ENCODE measurements at regions not wholly inside any gene's neighbourhood (a gene's known extent, or its start where the extent isn't known, plus 50 kb on each side); places are given as distances from the start of the nearest gene placed in this dataset.

DNA sequence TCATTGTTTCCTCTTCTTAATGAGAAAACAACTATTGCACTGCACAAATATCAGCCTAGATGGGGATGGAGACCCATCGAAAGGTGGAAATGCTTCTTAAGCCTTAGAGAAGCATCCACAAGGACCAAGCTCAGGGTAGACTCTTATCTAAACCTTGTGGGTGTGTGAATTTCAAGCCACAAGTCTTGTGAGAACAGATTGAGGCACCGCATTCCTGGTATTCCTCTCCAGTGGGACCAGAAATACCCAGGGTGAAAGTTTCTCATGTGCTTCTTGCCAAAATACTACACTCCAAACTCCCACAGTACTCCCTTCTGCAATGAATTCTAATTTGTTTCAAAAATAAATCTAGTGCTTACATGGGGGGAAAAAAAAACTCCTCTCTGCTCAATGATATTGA lies 375.6 kb downstream of the PDGFC start:
- DNase-seq (ENCODE audit: low read depth in 2 of 2): no peak

DNA sequence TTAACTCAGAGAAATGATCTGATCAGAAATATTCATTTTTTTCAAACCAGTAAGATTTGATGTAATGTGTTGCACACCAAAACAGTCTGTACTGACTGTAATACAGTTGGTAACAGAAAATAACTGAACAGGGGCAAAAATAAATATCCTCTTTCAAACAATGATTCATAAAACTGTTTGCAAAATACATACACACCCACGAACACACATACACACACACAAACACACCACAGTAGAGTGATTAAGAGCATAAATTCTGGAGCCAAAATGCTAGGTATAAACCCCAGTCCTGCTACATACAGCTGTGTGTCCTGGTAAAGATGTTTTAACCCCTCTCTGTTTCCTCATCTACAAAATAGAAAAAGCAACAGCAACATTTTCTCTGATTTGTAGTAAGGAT lies 376.6 kb downstream of the PDGFC start:
- DNase-seq (ENCODE audit: low read depth in 2 of 2): no peak

DNA sequence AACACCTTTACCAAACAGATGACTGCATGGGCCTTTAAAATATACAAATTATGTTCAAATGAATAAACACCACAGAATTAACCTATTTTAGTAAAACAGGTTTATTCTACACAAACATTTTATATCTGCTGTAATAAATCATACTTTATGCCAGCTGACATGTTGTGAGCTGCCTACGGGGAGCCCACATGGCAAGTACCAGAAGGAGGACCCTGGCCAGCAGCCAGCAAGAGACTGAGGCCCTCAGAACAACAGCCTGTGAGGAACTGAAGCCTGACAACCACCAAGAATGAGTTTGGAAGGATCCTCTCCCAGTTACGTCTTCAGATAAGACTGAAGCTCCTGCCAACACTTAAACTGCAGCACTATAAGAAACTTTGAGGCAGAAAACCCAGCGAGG lies 377.0 kb downstream of the PDGFC start:
- peak in 1 of 2 donors; percentile 21 for DNase-seq (ENCODE audit: low read depth in 2 of 2)

DNA sequence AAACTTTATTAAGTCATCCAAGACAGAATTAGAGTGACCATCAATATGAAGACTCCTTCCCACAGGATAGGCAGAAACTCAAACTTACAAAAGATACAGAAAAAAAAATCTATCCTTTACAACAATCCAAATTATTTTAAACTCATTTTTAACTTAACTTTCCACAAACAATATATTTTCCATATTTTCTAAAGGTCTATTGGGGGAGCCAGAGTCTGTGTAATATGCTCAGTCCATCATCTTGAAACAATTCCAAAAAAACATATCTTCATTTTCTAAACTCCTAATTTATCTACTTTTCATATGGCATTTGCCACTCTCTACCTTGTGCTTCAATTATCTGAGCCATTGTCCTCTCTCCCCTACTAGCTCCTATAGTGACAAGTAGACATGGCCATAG lies 378.1 kb downstream of the PDGFC start:
- peak; percentile 10 to 37 for DNase-seq (ENCODE audit: low read depth in 2 of 2)

DNA sequence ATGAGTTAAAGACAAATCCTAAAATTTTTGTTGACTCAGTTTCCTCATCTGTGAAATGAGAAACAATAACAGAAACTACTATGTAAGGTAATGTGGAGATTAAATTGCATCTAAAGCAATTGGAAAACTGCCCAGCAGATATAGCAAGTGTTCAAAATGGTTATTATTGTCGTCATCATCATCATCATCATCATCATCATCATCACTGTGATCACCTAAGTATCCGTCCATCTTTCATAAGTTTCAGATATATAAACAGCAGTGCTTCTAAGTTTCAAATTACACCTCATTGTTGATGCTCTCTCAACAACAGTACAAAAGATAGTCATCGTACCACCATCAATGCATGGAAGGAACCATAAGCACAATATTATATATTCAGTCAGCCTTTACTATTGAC lies 379.9 kb downstream of the PDGFC start:
- DNase-seq (ENCODE audit: low read depth in 2 of 2): no peak

DNA sequence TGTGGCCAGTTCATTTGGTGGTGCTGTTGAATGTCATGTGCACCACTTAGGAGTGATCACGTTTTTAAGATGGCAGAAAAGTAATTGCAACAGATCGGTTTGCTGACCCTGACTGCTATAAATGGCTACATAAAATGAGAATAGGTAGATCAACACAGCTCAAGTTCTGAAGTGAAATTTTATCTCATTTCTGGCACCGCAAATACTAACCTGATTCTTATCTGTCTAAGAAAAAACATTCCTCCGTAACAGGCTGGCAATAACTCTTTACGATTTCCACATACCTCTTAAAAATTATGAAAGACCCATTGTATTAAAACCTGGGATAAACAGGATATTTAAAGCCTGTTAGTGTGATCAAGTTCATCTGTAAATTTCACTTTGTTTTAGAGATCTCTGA lies 387.5 kb downstream of the PDGFC start:
- no peak for DNase-seq (ENCODE audit: low read depth in 2 of 2)

DNA sequence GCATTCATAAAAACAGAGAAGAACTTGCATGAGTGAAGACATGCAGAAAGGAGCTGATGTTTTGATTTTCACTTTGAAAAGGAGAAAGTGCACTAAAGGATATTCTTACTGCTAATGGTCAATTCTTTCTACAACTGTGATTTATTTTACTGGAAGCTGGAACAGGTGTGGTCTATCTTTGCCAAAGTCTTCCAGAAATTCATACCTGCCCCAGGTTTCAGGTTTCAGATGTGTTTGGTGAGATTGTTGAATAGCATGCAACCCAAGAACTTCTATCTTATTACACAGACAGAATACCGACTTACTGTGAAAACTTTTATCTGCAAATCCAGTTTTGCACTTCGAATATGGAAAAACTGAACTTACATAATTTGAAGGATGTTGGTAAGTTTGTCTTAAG lies 388.3 kb downstream of the PDGFC start:
- no peak for DNase-seq (ENCODE audit: low read depth in 2 of 2)

DNA sequence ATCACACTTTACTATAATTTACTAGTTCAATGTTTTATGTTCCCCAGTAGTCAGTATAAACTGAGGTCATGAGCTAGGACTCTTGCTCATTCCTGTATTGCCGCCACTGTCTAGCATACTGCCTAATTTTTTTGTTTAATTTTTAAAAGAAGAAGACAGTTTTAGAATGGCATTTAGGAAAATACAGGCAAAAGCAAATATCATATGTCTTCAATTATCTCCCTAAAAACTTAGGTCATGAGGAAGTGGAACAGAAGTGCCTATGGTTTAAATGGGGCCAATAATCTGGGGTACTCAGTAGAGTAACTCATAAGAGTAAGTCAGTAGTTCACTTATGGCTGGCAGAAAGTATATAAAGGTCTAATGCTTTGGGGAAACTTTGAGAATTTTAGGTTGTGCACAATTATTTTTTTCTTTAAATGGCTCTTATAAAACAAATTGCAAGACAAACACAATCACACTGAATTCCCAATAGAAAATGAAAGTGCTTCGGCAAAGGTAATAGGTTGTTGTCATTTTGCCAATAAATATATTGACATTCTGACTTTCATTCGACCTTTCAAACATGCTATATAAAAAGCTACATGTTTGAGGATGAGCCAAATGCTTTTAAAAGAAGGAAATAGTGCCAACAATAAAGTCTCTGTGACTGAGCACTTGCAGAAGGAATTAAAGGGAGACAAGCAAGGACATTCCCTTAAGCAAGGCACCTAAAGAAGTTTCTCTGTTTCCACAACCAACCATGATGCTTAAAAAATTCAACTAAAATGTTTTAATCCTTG lies 390.1 kb downstream of the PDGFC start:
- peak in 1 of 2 donors; percentile 27 for DNase-seq (ENCODE audit: low read depth in 2 of 2)

DNA sequence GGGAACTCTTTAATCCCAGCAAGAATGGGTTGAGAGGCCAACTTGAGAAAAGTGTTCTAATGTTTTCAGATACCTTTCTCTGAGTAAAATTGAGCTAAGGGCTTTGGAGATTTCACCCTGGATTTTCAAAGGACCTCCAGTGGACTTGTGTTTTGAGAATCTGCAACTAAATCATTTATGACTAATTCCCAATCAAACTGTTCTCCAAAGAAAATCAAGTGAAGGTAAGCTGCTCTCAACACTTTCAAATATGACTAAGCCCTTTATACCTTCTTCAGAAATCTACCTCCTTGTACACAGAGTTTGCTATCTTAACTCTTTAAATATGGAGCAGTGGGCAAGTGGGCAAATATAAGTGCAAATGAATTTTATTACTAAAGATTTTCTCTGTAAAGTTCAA lies 392.9 kb downstream of the PDGFC start:
- DNase-seq (ENCODE audit: low read depth in 2 of 2): no peak

DNA sequence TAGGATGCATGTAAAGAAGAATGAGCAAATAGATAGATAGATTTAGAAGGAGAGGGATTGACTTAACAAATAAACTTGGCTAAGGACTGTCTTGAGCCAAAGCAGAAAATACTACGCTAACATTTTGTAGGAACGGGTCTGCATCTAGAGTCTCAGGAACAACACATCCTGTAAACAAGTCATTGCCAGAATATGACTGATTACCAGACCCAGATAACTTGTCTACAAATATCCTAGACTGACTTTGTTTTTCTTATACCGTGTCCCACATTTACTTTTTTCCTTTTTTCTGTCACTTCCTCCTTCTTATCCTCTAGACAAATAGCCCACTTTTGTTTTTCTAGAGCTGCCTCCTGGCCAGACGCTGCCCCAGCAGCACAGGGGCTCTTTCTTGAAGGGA lies 393.6 kb downstream of the PDGFC start:
- peak in 1 of 2 donors; percentile 33 for DNase-seq (ENCODE audit: low read depth in 2 of 2)

DNA sequence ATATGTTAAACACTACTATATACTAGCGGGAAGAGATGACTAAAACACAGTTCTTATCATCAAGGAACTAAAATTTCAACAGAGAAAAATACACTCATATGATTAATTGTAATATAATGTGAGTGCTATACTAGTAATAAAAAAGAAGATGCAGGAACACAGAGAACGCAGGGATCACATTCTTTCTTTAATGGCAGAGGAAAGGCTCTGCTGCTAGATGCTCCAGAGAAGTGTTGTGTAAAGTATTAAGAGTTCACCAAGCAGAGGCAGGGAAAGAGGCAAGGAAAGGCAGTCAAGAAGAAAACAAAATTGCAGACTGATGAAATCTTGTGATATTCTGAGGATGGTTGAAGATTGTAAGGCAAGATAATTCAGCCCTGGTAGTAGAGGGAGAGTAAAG lies 394.7 kb downstream of the PDGFC start:
- no peak for DNase-seq (ENCODE audit: low read depth in 2 of 2)

DNA sequence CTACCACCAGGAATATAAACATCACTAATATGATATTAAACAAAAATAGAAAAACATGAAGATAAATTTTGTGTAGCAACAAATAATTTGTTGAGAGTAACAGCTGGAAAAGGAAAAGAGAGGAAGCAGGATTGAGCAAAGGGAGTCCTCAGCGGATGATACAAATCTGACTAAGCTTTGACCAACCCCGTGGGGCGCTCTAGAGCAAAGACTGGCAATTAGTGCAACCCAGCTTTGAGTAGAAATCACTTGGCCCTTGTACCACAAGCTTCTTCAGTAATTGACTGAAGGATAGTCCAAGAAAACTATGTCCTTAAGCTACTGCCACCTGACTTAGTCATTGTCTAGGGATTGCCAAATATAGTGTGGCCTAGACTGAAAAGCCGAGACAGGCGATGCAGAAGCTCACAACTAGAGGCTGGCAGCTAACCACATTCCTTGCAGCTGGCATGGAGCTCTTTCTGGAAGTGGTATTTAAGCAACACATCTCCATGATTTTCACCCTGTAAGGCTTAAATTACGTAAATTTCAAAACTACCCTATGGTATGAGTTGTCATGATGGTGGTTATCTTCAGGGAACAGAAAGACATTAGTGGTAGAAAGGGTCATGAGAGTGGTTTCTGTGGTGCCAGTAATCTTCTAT lies 396.0 kb downstream of the PDGFC start:
- no peak for DNase-seq (ENCODE audit: low read depth in 2 of 2)

DNA sequence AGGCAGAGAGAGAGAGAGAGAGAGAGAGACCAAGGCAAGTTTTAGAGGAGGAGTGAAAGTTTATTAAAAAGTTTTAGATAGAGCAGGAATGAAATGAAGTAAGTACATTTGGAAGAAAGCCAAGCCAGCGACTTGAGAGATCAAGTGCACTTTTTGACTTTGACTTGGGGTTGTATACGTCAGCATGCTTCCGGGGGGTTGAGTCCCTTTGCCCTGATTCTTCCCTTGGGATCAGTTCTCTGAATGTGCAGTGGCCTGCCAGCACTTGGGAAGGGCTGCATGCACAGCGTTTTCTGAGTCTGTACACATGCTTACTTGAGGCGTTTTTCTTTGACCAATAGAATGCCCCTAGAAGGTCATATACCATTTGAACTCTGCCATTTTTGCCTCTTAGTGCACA lies 400.5 kb downstream of the PDGFC start:
- no peak for DNase-seq (ENCODE audit: low read depth in 2 of 2)

DNA sequence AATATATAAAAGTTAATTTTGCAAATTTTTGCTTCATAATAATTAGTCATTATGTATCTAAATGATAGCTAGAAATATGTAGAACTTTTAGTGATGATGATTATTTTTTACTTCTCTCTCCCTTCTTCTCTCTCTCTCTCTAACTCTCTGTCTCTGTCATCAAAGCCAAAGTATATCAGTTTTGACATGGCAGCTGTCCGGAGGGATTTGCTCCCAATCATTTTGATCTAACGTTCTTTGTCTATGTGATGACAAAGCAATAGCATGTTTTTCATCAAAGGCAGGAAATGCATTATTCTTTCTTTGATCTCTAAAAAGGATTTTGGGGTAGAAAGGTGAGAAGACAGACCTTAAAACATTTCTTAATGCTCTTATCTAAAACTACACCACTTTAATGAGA lies 402.1 kb downstream of the PDGFC start:
- no peak for DNase-seq (ENCODE audit: low read depth in 2 of 2)

DNA sequence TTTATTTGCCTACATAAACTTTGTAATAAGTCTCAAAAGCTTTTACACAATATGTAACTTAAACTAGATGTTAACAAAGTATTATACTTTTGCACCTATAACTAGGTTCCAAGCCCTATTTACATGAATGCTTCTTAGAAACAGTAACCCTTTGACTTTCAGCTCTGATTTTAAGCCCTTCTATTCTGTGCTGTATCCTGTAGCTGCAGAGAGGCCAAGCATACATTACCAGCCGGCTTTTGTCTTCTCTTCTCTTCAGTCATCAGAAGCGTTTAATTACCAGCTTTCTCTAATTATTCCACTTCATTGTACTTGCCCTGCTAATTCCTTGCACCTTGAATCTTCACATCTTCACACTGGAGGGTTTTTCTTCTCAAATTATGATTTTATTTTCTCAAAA lies 403.1 kb downstream of the PDGFC start:
- DNase-seq (ENCODE audit: low read depth in 2 of 2): no peak

DNA sequence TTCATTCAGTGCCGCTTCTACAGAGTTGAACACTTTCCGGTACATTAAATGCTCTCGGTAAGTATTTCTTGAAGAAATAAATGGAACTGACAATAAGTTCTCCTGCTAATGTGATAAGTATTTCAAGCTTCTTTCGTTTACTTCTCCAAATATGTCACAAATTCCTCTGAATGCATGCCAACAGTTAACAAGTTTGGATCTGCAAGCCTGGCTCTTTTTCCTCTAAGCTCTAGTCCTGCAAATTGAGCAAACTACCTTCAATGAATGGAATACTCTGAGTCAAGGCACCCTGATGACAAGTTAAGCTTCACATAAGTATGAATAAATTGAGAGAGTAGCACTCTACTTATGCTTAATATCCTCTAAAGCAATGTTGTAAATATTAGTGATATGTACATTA lies 403.6 kb downstream of the PDGFC start:
- no peak for DNase-seq (ENCODE audit: low read depth in 2 of 2)

DNA sequence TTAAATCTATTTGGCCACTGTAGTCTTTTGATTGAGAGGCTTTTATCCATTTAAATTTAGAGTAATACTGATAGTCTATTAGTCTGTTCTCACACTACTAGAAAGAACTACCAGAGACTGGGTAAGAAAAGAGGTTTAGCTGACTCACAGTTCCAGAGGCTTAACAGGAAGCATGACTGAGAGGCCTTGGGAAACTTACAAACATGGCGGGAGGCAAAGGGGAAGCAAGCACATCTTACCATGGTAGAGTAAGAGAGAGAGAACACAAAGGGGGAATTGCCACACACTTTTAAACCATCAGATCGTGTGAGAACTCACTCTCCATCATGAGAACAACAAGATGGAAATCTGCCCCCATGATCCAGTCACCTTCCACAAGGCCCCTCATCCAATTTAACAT lies 410.9 kb downstream of the PDGFC start:
- peak in 1 of 2 donors; percentile 69 for DNase-seq (ENCODE audit: low read depth in 2 of 2)

DNA sequence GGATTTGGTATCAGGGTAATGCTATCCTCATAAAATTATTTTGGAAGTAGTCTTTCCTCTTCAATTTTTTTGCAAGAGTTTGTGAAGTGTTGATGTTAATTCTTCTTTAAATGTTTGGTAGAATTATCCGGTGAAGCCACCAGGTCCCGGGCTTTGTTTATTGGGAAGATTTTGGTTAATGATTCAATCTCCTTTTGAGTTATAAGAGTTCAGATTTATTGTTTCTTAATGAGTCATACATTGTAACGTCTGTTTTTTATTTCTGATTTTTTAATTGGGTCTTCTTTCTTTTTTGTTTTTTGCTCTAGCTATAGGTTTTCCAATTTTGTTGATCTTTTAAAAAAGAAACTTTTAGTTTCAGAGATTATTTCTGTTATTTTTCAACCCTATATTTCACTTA lies 412.3 kb downstream of the PDGFC start:
- peak in 1 of 2 donors; percentile 21 for DNase-seq (ENCODE audit: low read depth in 2 of 2)

DNA sequence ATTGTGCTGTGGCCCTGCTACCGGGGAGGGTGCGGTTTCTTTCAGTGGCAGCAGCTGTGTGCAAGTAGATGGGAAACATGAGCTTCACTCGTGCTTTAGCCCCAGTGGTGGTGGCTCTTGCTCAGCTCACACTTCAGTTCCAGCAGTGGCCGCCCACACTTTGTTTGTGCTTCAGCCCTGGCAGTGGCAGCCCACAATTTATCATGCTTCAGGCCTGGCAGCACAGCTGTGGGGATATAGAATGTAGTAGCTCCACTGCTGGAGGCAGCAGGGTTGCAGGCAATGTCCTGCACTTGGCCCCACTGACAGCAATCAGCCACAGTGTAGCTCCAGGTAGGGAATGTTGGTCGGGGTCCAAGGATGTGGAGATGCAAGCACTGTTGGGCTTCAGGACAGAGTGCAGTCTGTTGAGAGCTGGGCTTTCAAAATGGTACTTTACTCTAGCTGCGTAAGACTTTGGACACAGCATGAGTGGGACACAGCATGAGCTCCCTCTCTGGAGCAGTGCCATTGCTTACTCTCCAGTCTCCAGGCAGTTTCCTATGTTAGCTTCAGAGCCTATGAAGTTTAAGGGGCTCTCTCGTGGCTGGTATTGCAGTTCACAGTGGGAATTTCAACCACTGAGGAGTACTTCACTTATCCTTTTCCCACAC lies 413.1 kb downstream of the PDGFC start:
- DNase-seq (ENCODE audit: low read depth in 2 of 2): no peak

DNA sequence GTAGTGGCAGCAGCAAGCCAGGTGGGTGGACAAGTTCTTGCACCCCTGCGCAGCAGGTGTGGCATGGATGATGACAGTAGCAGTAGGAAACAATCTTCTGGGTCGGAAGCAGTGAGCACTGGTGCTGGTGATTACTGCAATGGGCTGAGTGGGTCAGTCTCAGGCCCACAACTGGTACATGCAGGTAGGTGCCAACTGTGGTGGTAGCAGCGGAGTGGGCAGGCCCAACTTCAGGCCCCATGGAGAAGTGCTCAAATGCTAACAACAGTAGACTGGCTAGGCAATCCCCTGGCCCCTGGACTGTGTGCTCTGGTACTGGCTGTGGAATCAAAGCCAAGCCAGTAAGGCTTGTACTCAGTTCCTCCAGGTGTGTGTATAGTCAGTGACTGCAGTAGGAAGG lies 413.7 kb downstream of the PDGFC start:
- no peak for DNase-seq (ENCODE audit: low read depth in 2 of 2)

DNA sequence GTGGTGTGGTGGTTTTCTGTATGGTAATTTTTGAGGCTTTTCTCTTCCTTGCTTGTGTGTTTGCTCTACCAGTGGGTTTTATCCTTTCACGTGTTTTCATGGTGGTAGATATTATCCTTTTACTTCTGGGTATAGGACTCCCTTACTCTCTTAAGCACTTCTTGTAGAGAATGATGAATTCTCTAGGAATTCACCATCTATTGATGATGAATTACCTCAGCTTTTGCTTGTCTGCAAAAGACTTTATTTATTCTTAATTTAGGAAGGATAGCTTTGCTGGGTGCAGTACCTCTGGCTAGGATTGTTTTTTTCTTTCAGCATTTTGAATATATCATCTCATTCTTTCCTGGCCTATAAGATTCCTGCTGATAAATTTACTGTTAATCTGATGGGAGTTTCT lies 415.3 kb downstream of the PDGFC start:
- no peak for DNase-seq (ENCODE audit: low read depth in 2 of 2)

DNA sequence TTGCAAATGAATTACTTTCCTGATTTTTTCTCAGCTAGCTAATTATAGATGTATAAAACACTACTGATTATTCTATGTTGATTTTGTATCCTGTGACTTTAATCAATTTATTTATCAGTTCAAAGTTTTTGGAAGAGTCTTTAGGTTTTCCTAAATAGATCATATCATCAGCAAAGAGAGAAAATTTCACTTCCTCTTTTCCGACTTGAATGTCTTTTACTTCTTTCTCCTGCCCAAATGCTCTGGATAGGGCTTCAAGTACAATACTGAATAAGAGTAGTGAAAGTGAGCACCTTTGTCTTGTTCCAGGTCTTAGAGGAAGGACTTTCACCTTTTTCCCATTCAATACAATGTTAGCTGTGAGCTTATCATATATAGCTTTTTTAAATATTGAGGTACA lies 417.9 kb downstream of the PDGFC start:
- no peak for DNase-seq (ENCODE audit: low read depth in 2 of 2)

DNA sequence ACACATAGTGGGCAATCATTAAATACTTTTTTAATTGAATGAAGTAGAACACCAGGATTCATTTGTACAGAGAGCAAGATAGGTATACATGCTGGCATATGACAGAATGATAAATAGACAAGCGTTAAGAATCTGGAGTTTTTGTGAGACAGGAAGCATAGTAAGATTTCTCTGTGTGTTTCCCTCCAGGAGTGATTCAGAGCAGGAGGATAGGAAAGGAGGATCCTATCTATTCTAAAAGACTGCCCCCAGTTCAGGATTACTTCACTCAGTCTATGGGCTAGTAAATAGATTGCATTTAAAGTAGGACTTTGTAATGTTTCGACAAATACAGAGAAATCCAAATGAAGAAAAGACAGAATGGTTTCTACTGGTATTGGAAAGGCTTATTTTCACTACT lies 423.7 kb downstream of the PDGFC start:
- peak in 1 of 2 donors; percentile 47 for DNase-seq (ENCODE audit: low read depth in 2 of 2)

All from lung microvascular endothelial cell (primary cell).